NCI-H1694 treated with DMSO at 0.1 percent for 48 hours (cell line): ENCODE measurements at regions not wholly inside any gene's neighbourhood (a gene's known extent, or its start where the extent isn't known, plus 50 kb on each side); places are given as distances from the start of the nearest gene placed in this dataset.

Source experiments
- DNase-seq: peaks from one replicate; lab custom pipeline; 2025; lab: John Stamatoyannopoulos, UW

- no peak for DNase-seq
Observed at GRCh38 chr6:148291876-148292275, 50.8 kb upstream of the SASH1 start.
